ENCODE measurements at regions not wholly inside any gene's neighbourhood (a gene's known extent, or its start where the extent isn't known, plus 50 kb on each side); places are given as distances from the start of the nearest gene placed in this dataset.
"Not testable (repeated sequence)": the region's sequence is repeated elsewhere in the genome, so short reads cannot be mapped to it uniquely, and the experiment has no call there.

DNA sequence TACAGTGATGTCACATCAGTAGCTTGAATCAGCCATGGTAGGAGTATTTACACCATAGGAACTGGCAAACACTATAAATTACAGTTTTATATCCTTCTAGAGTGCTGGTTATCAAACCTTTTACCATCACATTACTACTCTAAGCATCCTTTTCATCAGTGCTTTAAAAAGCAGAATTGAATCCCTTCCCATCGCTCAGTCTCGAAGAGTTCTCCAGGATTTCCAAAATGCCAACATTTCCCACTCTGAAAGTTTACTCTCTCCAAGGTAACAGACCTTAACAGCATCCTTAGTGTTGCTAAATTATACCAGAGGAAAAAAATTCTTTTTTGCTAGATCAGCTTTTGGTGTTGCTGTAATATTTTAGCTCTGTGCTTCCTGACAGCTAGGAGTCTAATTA, 209.4 kb upstream of the USP15 start:
- DNase-seq (ENCODE audit: low read depth in 2 of 2), result no peak
- Histone ChIP-seq H3K9me3 (ENCODE audit: control insufficient read depth, insufficient read depth, low read depth, low read length) (no peaks in the 10 kb centered on the region), H2AFZ (ENCODE audit: low read length) (no peak overlapping the region), H3K4me1 (ENCODE audit: control insufficient read depth, extremely low read depth, insufficient read depth, low read length) (no peaks in the 10 kb centered on the region), H4K20me1 (ENCODE audit: control insufficient read depth, extremely low read depth, insufficient read depth, low read length) (no peaks in the 10 kb centered on the region), H3K36me3 (ENCODE audit: control insufficient read depth, insufficient read depth, low read length) (no peaks in the 10 kb centered on the region), H3K27ac (ENCODE audit: insufficient read depth, low read length) (no peak overlapping the region), H3K4me3 (replicated peaks in 1 of 4; ENCODE audit: control extremely low read depth in 1 of 4, insufficient read depth in 1 of 4, low read depth in 3 of 4, low read length in 4 of 4) (no peak overlapping the region), H3K9ac (ENCODE audit: insufficient read depth, low read length) (no peak overlapping the region), H3K4me2 (ENCODE audit: extremely low read depth, insufficient read depth, low read length) (no peak overlapping the region), H3K27me3 (ENCODE audit: control insufficient read depth, insufficient read depth, low read length) (no peaks in the 10 kb centered on the region), H3K79me2 (ENCODE audit: control insufficient read depth, insufficient read depth, low read length) (no peaks in the 10 kb centered on the region)
- no peak for TF ChIP-seq CTCF (conservative IDR thresholded peaks at IDR 0.05 in 1 of 2, IDR thresholded peaks at IDR 0.05 in 1 of 2; ENCODE audit: low read depth in 1 of 2, low read length in 2 of 2)
- TF ChIP-seq EZH2 (IDR thresholded peaks at IDR 0.05; ENCODE audit: low read length, missing control alignments), result no peak

DNA sequence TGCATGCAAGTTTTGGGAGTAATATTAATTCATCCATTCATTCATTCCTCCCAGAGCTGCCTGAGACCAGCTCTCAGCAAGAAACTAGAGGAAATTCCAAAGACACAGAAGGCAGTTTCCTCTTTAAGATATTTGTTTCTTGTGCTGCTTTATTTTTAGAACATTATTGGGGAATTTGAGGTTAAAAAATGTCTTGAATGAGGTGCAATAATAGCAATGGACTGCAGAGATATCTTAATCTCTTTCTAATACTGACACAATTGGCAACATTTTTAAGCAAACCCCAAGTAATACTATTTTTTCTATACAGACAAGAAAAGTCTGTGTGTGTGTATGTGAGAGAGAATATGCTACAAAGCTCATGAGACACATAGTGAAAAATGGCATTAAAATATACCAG, 190.2 kb upstream of the USP15 start:
- Histone ChIP-seq H3K9me3 (ENCODE audit: control insufficient read depth, insufficient read depth, low read depth, low read length) (no peaks in the 10 kb centered on the region), H3K4me3 (replicated peaks in 1 of 4; ENCODE audit: control extremely low read depth in 1 of 4, insufficient read depth in 1 of 4, low read depth in 3 of 4, low read length in 4 of 4) (no peak overlapping the region), H3K36me3 (ENCODE audit: control insufficient read depth, insufficient read depth, low read length) (no peaks in the 10 kb centered on the region), H2AFZ (ENCODE audit: low read length) (no peak overlapping the region), H3K27ac (ENCODE audit: insufficient read depth, low read length) (no peak overlapping the region), H3K79me2 (ENCODE audit: control insufficient read depth, insufficient read depth, low read length) (no peaks in the 10 kb centered on the region), H4K20me1 (ENCODE audit: control insufficient read depth, extremely low read depth, insufficient read depth, low read length) (no peaks in the 10 kb centered on the region), H3K27me3 (ENCODE audit: control insufficient read depth, insufficient read depth, low read length) (no peaks in the 10 kb centered on the region), H3K4me1 (ENCODE audit: control insufficient read depth, extremely low read depth, insufficient read depth, low read length) (no peaks in the 10 kb centered on the region), H3K9ac (ENCODE audit: insufficient read depth, low read length) (no peak overlapping the region), H3K4me2 (ENCODE audit: extremely low read depth, insufficient read depth, low read length) (no peak overlapping the region)
- DNase-seq (ENCODE audit: low read depth in 2 of 2), result no peak
- TF ChIP-seq CTCF (conservative IDR thresholded peaks at IDR 0.05 in 1 of 2, IDR thresholded peaks at IDR 0.05 in 1 of 2; ENCODE audit: low read depth in 1 of 2, low read length in 2 of 2), result no peak
- TF ChIP-seq EZH2 (IDR thresholded peaks at IDR 0.05; ENCODE audit: low read length, missing control alignments), result no peak

- H3K79me2 ChIP-seq (ENCODE audit: control insufficient read depth, insufficient read depth, low read length); H3K4me1 ChIP-seq (ENCODE audit: control insufficient read depth, extremely low read depth, insufficient read depth, low read length); H3K27ac ChIP-seq (ENCODE audit: insufficient read depth, low read length); H3K4me2 ChIP-seq (ENCODE audit: extremely low read depth, insufficient read depth, low read length); H3K36me3 ChIP-seq (ENCODE audit: control insufficient read depth, insufficient read depth, low read length); H3K4me3 ChIP-seq (replicated peaks in 1 of 4; ENCODE audit: control extremely low read depth in 1 of 4, insufficient read depth in 1 of 4, low read depth in 3 of 4, low read length in 4 of 4); H3K27me3 ChIP-seq (ENCODE audit: control insufficient read depth, insufficient read depth, low read length); DNase-seq (ENCODE audit: low read depth in 2 of 2); H3K9ac ChIP-seq (ENCODE audit: insufficient read depth, low read length); H3K9me3 ChIP-seq (ENCODE audit: control insufficient read depth, insufficient read depth, low read depth, low read length); H4K20me1 ChIP-seq (ENCODE audit: control insufficient read depth, extremely low read depth, insufficient read depth, low read length); H2AFZ ChIP-seq (ENCODE audit: low read length): not testable (repeated sequence)
Measured at GRCh38 chr12:62073236-62073635, 187.0 kb upstream of the USP15 start.

DNA sequence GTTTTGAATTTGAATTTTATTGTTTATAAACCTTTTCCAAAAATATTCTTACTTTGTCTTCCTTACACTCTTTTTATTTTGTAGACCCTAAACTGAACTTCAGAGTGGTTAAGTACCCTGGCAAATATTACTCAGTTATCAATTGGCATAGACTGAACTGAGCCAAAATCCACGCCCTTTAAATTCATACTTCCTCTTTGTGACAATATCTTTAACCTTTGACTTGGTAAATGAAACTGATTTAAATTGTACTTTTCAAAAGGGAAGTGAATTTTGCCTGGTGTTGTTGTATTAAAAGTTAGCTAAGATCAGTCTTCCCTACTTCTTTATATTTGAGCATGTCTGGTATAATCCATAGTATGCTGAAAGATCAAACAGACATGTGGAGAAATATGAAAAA, 184.3 kb upstream of the USP15 start:
- H4K20me1 ChIP-seq (ENCODE audit: control insufficient read depth, extremely low read depth, insufficient read depth, low read length), result no peaks in the 10 kb centered on the region
- no peak overlapping the region for H2AFZ ChIP-seq (ENCODE audit: low read length)
- no peaks in the 10 kb centered on the region for H3K9me3 ChIP-seq (ENCODE audit: control insufficient read depth, insufficient read depth, low read depth, low read length)
- TF ChIP-seq EZH2 (IDR thresholded peaks at IDR 0.05; ENCODE audit: low read length, missing control alignments) (no peak), CTCF (conservative IDR thresholded peaks at IDR 0.05 in 1 of 2, IDR thresholded peaks at IDR 0.05 in 1 of 2; ENCODE audit: low read depth in 1 of 2, low read length in 2 of 2) (no peak)
- no peak overlapping the region for H3K4me2 ChIP-seq (ENCODE audit: extremely low read depth, insufficient read depth, low read length)
- no peak overlapping the region for H3K4me3 ChIP-seq (replicated peaks in 1 of 4; ENCODE audit: control extremely low read depth in 1 of 4, insufficient read depth in 1 of 4, low read depth in 3 of 4, low read length in 4 of 4)
- H3K9ac ChIP-seq (ENCODE audit: insufficient read depth, low read length), result no peak overlapping the region
- no peaks in the 10 kb centered on the region for H3K36me3 ChIP-seq (ENCODE audit: control insufficient read depth, insufficient read depth, low read length)
- DNase-seq (ENCODE audit: low read depth in 2 of 2), result no peak
- H3K27ac ChIP-seq (ENCODE audit: insufficient read depth, low read length), result no peak overlapping the region
- no peaks in the 10 kb centered on the region for H3K27me3 ChIP-seq (ENCODE audit: control insufficient read depth, insufficient read depth, low read length)
- no peaks in the 10 kb centered on the region for H3K79me2 ChIP-seq (ENCODE audit: control insufficient read depth, insufficient read depth, low read length)
- no peaks in the 10 kb centered on the region for H3K4me1 ChIP-seq (ENCODE audit: control insufficient read depth, extremely low read depth, insufficient read depth, low read length)

Measured in fibroblast of lung (primary cell).